DOHH2 (cell line): ENCODE measurements at regions not wholly inside any gene's neighbourhood (a gene's known extent, or its start where the extent isn't known, plus 50 kb on each side); places are given as distances from the start of the nearest gene placed in this dataset.

Experiments used
- H3F3A ChIP-seq: fragments of 200-600 bp; sonication (generic), shearing (Covaris generic); 2 replicates; pipeline ENCODE4 v1.6.0; 2016; ENCODE audit warnings: antibody characterized with exemption, mild to moderate bottlenecking; ENCODE audit not compliant: control insufficient read depth, insufficient read depth
- H3K27ac ChIP-seq: fragments of 200-600 bp; sonication (generic); 2 replicates; pipeline ENCODE4 v1.5.1; 2014; ENCODE audit warnings: low read depth, mild to moderate bottlenecking, low read length, moderate library complexity
- H3K27me3 ChIP-seq: fragments of 200-600 bp; sonication (generic); 2 replicates; pipeline ENCODE4 v1.6.1; 2014; ENCODE audit warnings: mild to moderate bottlenecking, low read length, mixed read lengths; ENCODE audit not compliant: control insufficient read depth
- H3K36me3 ChIP-seq: fragments of 200-600 bp; sonication (generic); 2 replicates; pipeline ENCODE4 v1.6.1; 2014; ENCODE audit warnings: mild to moderate bottlenecking, low read length, moderate library complexity, mixed read lengths; ENCODE audit not compliant: control insufficient read depth
- H3K4me1 ChIP-seq: fragments of 200-600 bp; sonication (generic); 2 replicates; pipeline ENCODE4 v1.6.1; 2014; ENCODE audit warnings: mild to moderate bottlenecking, low read length, mixed read lengths; ENCODE audit not compliant: control insufficient read depth
- H3K4me2 ChIP-seq: fragments of 200-600 bp; sonication (generic); 2 replicates; pipeline ENCODE4 v1.6.0; 2014; ENCODE audit warnings: mild to moderate bottlenecking, low read length, moderate library complexity
- H3K4me3 ChIP-seq: fragments of 200-600 bp; sonication (generic); 2 replicates; pipeline ENCODE4 v1.5.1; 2014; ENCODE audit warnings: mild to moderate bottlenecking, low read length, mixed read lengths
- H3K79me2 ChIP-seq: fragments of 200-600 bp; sonication (generic); 2 replicates; pipeline ENCODE4 v1.6.1; 2014; ENCODE audit warnings: mild to moderate bottlenecking, low read length, mixed read lengths; ENCODE audit not compliant: control insufficient read depth
- H3K9me2 ChIP-seq: fragments of 200-600 bp; sonication (generic); replicated peaks from 2 replicates; pipeline ENCODE4 v1.6.1; 2014; ENCODE audit warnings: mild to moderate bottlenecking, low read length, mixed read lengths; ENCODE audit not compliant: control insufficient read depth
- H3K9me3 ChIP-seq: fragments of 200-600 bp; sonication (generic); 2 replicates; pipeline ENCODE4 v1.6.1; 2014; ENCODE audit warnings: antibody characterized with exemption, low read length, mixed read lengths; ENCODE audit not compliant: control insufficient read depth, insufficient read depth
- H4K20me1 ChIP-seq: fragments of 200-600 bp; sonication (generic); 2 replicates; pipeline ENCODE4 v1.6.0; 2014; ENCODE audit warnings: low read depth, mild to moderate bottlenecking, antibody characterized with exemption, low read length, moderate library complexity; ENCODE audit not compliant: control insufficient read depth, insufficient read depth
- CTCF ChIP-seq: fragments of 200-600 bp; sonication (generic); IDR thresholded peaks from one replicate; pipeline ENCODE4 v1.5.1; 2014; ENCODE audit warnings: antibody characterized with exemption, mild to moderate bottlenecking, low read depth, low read length; ENCODE audit not compliant: poor library complexity, severe bottlenecking
- EZH2phosphoT487 ChIP-seq: fragments of 200-600 bp; sonication (generic); IDR thresholded peaks from 2 replicates; pipeline ENCODE4 v1.6.1; 2017; ENCODE audit warnings: borderline replicate concordance, mild to moderate bottlenecking, antibody characterized with exemption, low read length, moderate library complexity, mixed read lengths

- no peaks in the 10 kb centered on the region for H3K36me3 ChIP-seq
Observed at GRCh38 chr14:88934351-88934806, 109.9 kb downstream of the TTC8 start.

GRCh38 chr14:88935083-88935482 is 110.6 kb downstream of the TTC8 start:
- TF ChIP-seq CTCF: no peak
- TF ChIP-seq EZH2phosphoT487: no peak
- Histone ChIP-seq H3K27ac (no peak overlapping the region), H3K9me2 (no peaks in the 10 kb centered on the region), H3F3A (no peaks in the 10 kb centered on the region), H3K27me3 (no peaks in the 10 kb centered on the region), H3K9me3 (no peaks in the 10 kb centered on the region), H3K4me3 (no peak overlapping the region), H3K79me2 (no peaks in the 10 kb centered on the region), H3K4me1 (no peaks in the 10 kb centered on the region), H3K36me3 (no peaks in the 10 kb centered on the region), H4K20me1 (no peaks in the 10 kb centered on the region), H3K4me2 (no peak overlapping the region)

More at GRCh38 chr14:88934351-88934806, 109.9 kb downstream of the TTC8 start:
- no peaks in the 10 kb centered on the region for H3K9me3 ChIP-seq
- no peaks in the 10 kb centered on the region for H3K9me2 ChIP-seq
- H3F3A ChIP-seq: no peaks in the 10 kb centered on the region
- no peak overlapping the region for H3K27ac ChIP-seq
- no peak overlapping the region for H3K4me3 ChIP-seq
- no peaks in the 10 kb centered on the region for H3K27me3 ChIP-seq
- TF ChIP-seq EZH2phosphoT487 (no peak), CTCF (no peak)
- no peaks in the 10 kb centered on the region for H3K79me2 ChIP-seq
- H3K4me2 ChIP-seq: no peak overlapping the region
- H4K20me1 ChIP-seq: no peaks in the 10 kb centered on the region
- H3K4me1 ChIP-seq: no peaks in the 10 kb centered on the region

GRCh38 chr14:88937706-88938105 is 113.3 kb downstream of the TTC8 start:
- no peaks in the 10 kb centered on the region for H4K20me1 ChIP-seq
- no peaks in the 10 kb centered on the region for H3K27me3 ChIP-seq
- TF ChIP-seq CTCF: no peak
- no peak for TF ChIP-seq EZH2phosphoT487
- H3K9me2 ChIP-seq: no peaks in the 10 kb centered on the region
- no peak overlapping the region for H3K4me3 ChIP-seq
- no peaks in the 10 kb centered on the region for H3K9me3 ChIP-seq
- H3K79me2 ChIP-seq: no peaks in the 10 kb centered on the region
- H3K36me3 ChIP-seq: no peaks in the 10 kb centered on the region
- H3K4me2 ChIP-seq: no peak overlapping the region
- H3K27ac ChIP-seq: no peak overlapping the region
- no peaks in the 10 kb centered on the region for H3K4me1 ChIP-seq
- H3F3A ChIP-seq: no peaks in the 10 kb centered on the region
